Peyer's patch (tissue), 4 donors: ENCODE measurements at regions not wholly inside any gene's neighbourhood (a gene's known extent, or its start where the extent isn't known, plus 50 kb on each side); places are given as distances from the start of the nearest gene placed in this dataset.

Experiments used
- DNase-seq, 3 donors: peaks; one replicate each; pipeline ENCODE4 v3.0.0-alpha.2; 2017 to 2019
- H3K27ac ChIP-seq, 4 donors: fragments of 200-600 bp; sonication (generic); one replicate each; pipeline ENCODE4 v1.5.1; 2016 to 2019
- H3K27me3 ChIP-seq, 2 donors: fragments of 200-600 bp; sonication (generic); one replicate each; pipeline ENCODE4 v1.5.1; 2019
- H3K36me3 ChIP-seq, 3 donors: fragments of 200-600 bp; sonication (generic); one replicate each; pipeline ENCODE4 v1.5.1; 2016 to 2019
- H3K4me1 ChIP-seq, 4 donors: fragments of 200-600 bp; sonication (generic); one replicate each; pipeline ENCODE4 v1.5.1; 2016 to 2019
- H3K4me3 ChIP-seq, 4 donors: fragments of 200-600 bp; sonication (generic); 1 replicate in 3 of 4; 2 replicates in 1 of 4; pipeline ENCODE4 v1.5.1; 2016 to 2019; ENCODE audit warnings: mild to moderate bottlenecking in 1 of 4
- H3K9me3 ChIP-seq, 4 donors: fragments of 200-600 bp; sonication (generic); one replicate each; pipeline ENCODE4 v1.5.1; 2016 to 2019; ENCODE audit warnings: mild to moderate bottlenecking in 1 of 4
- CTCF ChIP-seq, 6 experiments: fragments of 450-650 bp in 4 of 6; fragments of 200-600 bp in 2 of 6; sonication (generic) in 1 of 6; IDR thresholded peaks; one replicate each; pipeline ENCODE4 v1.5.1; 2017 to 2019; ENCODE audit warnings: antibody characterized with exemption in 6 of 6, mild to moderate bottlenecking in 3 of 6, moderate library complexity in 1 of 6
- POLR2A ChIP-seq, 2 donors: fragments of 450-650 bp; IDR thresholded peaks; one replicate each; pipeline ENCODE4 v1.5.1; 2017; ENCODE audit warnings: antibody characterized with exemption in 2 of 2, mild to moderate bottlenecking in 2 of 2, moderate library complexity in 2 of 2

DNA sequence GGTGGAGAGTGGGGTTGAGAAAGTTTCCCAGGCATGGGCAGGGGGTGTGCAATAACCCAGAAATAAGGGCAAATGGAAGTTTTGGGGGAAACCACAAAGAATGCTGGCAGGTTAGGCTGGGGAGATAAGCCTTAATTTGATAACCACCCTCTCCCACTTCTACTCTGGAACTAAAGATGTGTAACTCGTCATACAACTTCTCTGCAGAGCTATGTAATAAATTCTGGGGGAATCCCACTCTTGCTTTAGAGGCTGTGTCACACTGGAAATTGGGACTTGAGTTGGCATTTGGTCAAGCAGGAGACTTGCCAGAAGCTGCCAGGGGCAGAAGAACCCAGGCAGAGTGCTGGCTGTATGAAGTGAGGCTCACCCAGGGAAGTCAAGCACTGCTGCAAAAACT, 170.9 kb upstream of the CPEB2 start:
- Histone ChIP-seq H3K9me3 (no peaks in the 10 kb centered on the region), H3K27ac (no peak overlapping the region), H3K4me3 (no peak overlapping the region), H3K4me1 (no peaks in the 10 kb centered on the region), H3K27me3 (no peaks in the 10 kb centered on the region), H3K36me3 (no peaks in the 10 kb centered on the region)
- TF ChIP-seq POLR2A (IDR thresholded peaks at IDR 0.05) (no peak), CTCF (IDR thresholded peaks at IDR 0.05) (no peak)
- DNase-seq: no peak

DNA sequence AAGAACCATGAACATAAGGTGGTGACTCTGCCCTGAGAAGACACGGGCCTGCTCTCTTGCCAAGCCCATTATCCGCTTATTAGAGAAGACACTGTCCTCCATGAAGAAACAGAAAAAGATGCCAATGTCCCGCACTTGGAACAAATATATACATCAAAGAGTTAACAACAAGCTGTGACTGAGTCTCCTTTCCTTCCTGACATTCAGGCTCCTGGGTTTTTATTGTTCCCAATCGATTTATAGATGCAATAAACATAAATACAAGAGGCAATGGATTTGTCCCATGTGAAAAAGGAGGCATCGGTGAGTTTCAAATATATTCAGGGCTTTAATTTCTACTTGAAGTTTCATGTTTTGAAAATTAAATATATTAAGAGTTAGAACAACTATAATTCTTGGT, 169.2 kb upstream of the CPEB2 start:
- Histone ChIP-seq H3K36me3 (no peaks in the 10 kb centered on the region), H3K4me1 (no peaks in the 10 kb centered on the region), H3K4me3 (no peak overlapping the region), H3K27ac (no peak overlapping the region), H3K9me3 (no peaks in the 10 kb centered on the region), H3K27me3 (no peaks in the 10 kb centered on the region)
- TF ChIP-seq POLR2A (IDR thresholded peaks at IDR 0.05): no peak
- no peak for DNase-seq

- H3K27ac ChIP-seq: no peak overlapping the region
- H3K27me3 ChIP-seq: no peaks in the 10 kb centered on the region
- H3K36me3 ChIP-seq: no peaks in the 10 kb centered on the region
- no peak for DNase-seq
- H3K9me3 ChIP-seq: no peaks in the 10 kb centered on the region
- TF ChIP-seq CTCF (IDR thresholded peaks at IDR 0.05) (no peak), POLR2A (IDR thresholded peaks at IDR 0.05) (no peak)
- no peaks in the 10 kb centered on the region for H3K4me1 ChIP-seq
- no peak overlapping the region for H3K4me3 ChIP-seq
Observed at GRCh38 chr4:14834382-14834781, 167.9 kb upstream of the CPEB2 start.

DNA sequence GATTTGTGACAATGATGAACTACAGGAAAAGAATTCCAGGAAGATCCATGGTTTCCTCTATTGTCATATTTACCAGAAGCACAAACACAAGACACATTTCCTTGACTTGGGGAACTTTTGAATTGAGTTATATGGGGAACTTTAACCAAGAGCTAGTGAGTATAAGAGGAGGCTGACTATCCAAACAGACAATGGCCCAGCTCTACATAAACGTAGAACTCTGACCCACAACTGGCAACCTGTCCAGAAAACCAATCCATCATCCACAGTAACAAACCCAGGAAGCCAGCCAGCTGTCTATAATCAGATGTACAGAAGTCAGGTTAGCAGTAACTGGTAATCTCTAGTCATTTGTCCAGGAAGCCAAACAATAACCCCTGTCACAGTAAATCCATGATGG, 167.0 kb upstream of the CPEB2 start:
- no peaks in the 10 kb centered on the region for H3K9me3 ChIP-seq
- DNase-seq: no peak
- no peaks in the 10 kb centered on the region for H3K27me3 ChIP-seq
- no peak for TF ChIP-seq CTCF (IDR thresholded peaks at IDR 0.05)
- no peak for TF ChIP-seq POLR2A (IDR thresholded peaks at IDR 0.05)
- H3K27ac ChIP-seq: no peak overlapping the region
- H3K4me1 ChIP-seq: no peaks in the 10 kb centered on the region
- no peaks in the 10 kb centered on the region for H3K36me3 ChIP-seq
- no peak overlapping the region for H3K4me3 ChIP-seq

GRCh38 chr4:14835708-14836425, 166.4 kb upstream of the CPEB2 start:
- Histone ChIP-seq H3K27me3 (no peaks in the 10 kb centered on the region), H3K4me3 (no peak overlapping the region), H3K9me3 (no peaks in the 10 kb centered on the region), H3K4me1 (no peaks in the 10 kb centered on the region), H3K27ac (no peak overlapping the region), H3K36me3 (no peaks in the 10 kb centered on the region)
- no peak for TF ChIP-seq CTCF (IDR thresholded peaks at IDR 0.05)
- no peak for TF ChIP-seq POLR2A (IDR thresholded peaks at IDR 0.05)
- DNase-seq: no peak

GRCh38 chr4:14837860-14838259, 164.4 kb upstream of the CPEB2 start:
- no peaks in the 10 kb centered on the region for H3K9me3 ChIP-seq
- no peaks in the 10 kb centered on the region for H3K27me3 ChIP-seq
- no peak overlapping the region for H3K27ac ChIP-seq
- H3K36me3 ChIP-seq: no peaks in the 10 kb centered on the region
- H3K4me3 ChIP-seq: no peak overlapping the region
- DNase-seq: no peak
- H3K4me1 ChIP-seq: peaks cover 0 to 3% (median 0%) of the 10 kb centered on the region in 4 donors
- TF ChIP-seq POLR2A (IDR thresholded peaks at IDR 0.05) (no peak), CTCF (IDR thresholded peaks at IDR 0.05) (no peak)
